GF-D8 (cell line): ENCODE measurements at regions not wholly inside any gene's neighbourhood (a gene's known extent, or its start where the extent isn't known, plus 50 kb on each side); places are given as distances from the start of the nearest gene placed in this dataset.

ENCODE experiments used
- DNase-seq: peaks from one replicate; lab custom pipeline; 2025; lab: John Stamatoyannopoulos, UW

DNA sequence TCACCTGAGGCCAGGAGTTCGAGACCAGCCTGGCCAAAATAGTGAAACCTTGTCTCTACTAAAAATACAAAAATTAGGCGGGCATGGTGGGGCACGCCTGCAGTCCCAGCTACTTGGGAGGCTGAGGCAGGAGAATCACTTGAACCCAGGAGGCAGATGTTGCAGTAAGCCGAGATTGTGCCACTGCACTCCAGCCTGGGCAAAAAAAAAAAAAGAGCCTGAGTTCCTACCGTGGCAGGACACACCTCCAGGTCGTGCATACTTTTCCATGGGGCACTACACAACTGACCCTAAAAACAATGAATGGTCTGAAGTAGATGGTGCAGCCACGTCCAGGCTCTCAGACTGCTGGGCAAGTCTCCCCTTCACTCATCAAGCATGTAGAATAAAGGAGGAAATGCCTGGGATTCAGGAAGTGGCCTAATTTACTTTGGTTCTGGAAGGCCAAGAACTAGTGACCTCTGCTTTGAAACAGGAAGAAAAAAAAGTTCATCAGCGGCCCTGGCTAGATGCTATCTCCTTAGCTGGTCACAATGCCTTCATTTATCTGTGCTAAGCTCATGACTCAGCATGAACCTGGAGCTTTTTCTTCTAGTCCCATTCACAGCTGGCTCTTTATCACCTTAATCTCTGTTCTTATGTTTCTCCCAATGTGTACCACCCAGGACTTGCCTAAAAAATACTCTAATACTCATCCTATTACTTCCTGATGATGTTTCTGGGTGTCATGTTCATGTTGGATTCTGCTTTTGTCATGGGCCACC, 55.8 kb upstream of the OR6J1 start:
- peak; percentile 58 for DNase-seq

DNA sequence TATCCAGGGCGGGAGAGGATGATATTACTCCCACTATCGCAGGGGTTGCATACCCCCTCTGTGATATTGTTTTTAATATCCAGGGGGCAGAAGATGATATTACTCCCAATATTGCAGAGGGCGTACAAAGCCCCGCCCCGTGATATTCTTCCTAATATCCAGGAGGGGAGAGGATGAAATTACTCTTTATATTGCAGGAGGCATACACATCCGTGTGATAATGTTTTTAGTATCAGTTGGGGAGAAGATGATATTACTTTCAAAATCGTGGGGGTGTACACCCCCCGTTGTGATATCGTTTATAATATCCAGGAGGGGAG, 52.9 kb upstream of the OXA1L start:
- DNase-seq = no peak

DNA sequence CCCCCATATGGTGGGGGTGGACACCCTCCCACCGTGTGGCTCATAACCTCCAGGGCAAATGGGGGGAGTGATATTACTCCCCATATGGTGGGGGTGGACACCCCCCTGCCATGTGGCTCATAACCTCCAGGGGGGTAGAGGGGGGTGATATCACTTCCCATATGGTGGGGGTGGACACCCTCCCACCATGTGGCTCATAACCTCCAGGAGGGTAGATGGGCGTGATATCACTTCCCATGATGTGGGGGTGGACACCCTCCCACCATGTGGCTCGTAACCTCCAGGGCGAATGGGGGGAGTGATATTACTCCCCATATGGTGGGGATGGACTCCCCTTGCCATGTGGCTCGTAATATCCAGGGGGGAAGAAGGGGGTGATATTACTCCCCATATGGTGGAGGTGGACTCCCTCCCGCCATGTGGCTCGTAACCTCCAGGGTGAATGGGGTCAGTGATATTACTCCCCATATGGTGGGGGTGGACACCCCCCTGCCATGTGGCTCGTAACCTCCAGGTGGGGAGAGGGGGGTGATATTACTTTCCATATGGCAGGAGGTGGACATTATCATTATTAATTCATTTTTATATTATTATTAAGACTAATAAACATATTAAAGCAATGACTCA, 51.2 kb upstream of the OXA1L start:
- no peak for DNase-seq

DNA sequence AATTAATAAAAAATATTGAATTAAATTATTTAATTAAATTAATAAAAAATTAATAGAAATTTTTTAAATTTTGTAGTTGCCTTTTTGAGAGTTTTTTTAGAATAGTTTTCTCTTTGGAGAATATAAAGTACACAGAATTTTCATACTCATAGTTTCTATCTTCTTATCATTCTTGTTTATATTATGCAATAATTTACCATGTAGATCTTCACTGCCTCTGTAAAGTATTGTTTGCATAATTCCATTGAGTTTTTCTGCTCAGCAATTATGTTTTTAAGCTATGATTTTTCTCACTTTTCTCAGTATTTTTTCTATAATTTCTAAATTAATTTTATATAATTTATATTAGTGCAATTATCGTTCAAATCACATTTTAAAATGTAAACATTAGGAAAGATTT, 50.6 kb upstream of the OXA1L start:
- DNase-seq = no peak
